Osteoblast (primary cell): ENCODE measurements at regions not wholly inside any gene's neighbourhood (a gene's known extent, or its start where the extent isn't known, plus 50 kb on each side); places are given as distances from the start of the nearest gene placed in this dataset.
"Not testable (repeated sequence)": the region's sequence is repeated elsewhere in the genome, so short reads cannot be mapped to it uniquely, and the experiment has no call there.

ENCODE experiments used
- DNase-seq: peaks from one replicate; pipeline ENCODE4 v3.0.0; 2011; ENCODE audit warnings: low spot score, mixed read lengths; ENCODE audit not compliant: insufficient read length; ENCODE audit errors: missing footprints
- H2AFZ ChIP-seq: 2 replicates; pipeline ENCODE4 v1.6.0; 2011; ENCODE audit warnings: mild to moderate bottlenecking, low read length
- H3K27ac ChIP-seq: 2 replicates; pipeline ENCODE4 v1.5.1; 2011; ENCODE audit warnings: mild to moderate bottlenecking, low read depth, low read length, moderate library complexity
- H3K27me3 ChIP-seq: 2 replicates; pipeline ENCODE4 v1.6.0; 2012; ENCODE audit warnings: mild to moderate bottlenecking, control low read depth, inconsistent platforms, low read length, moderate library complexity; ENCODE audit not compliant: insufficient read depth
- H3K36me3 ChIP-seq: 2 replicates; pipeline ENCODE4 v1.5.1; 2011; ENCODE audit warnings: mild to moderate bottlenecking, low read length, control low read depth, moderate library complexity; ENCODE audit not compliant: insufficient read depth
- H3K4me1 ChIP-seq: 2 replicates; pipeline ENCODE4 v1.5.1; 2011; ENCODE audit warnings: mild to moderate bottlenecking, low read length, control low read depth, moderate library complexity; ENCODE audit not compliant: insufficient read depth
- H3K4me2 ChIP-seq: 2 replicates; pipeline ENCODE4 v1.6.0; 2011; ENCODE audit warnings: mild to moderate bottlenecking, low read length; ENCODE audit not compliant: insufficient read depth
- H3K4me3 ChIP-seq: fragments of 200-600 bp; sonication (generic); 3 replicates; pipeline ENCODE4 v1.5.1; 2012; ENCODE audit warnings: mild to moderate bottlenecking, low read length, inconsistent platforms; ENCODE audit not compliant: insufficient read depth
- H3K79me2 ChIP-seq: 2 replicates; pipeline ENCODE4 v1.6.0; 2012; ENCODE audit warnings: mild to moderate bottlenecking, low read length, control low read depth, inconsistent platforms; ENCODE audit not compliant: insufficient read depth
- H3K9me3 ChIP-seq: 2 replicates; pipeline ENCODE4 v1.5.1; 2011; ENCODE audit warnings: low read depth, low read length, control low read depth
- H4K20me1 ChIP-seq: 2 replicates; pipeline ENCODE4 v1.6.0; 2012; ENCODE audit warnings: mild to moderate bottlenecking, low read length, control low read depth; ENCODE audit not compliant: insufficient read depth
- TF ChIP-seq, protein P1 (sequence below): IDR thresholded peaks from 2 replicates; pipeline ENCODE4 v1.5.1; 2011; ENCODE audit warnings: mild to moderate bottlenecking, low read depth, low read length, moderate library complexity; ENCODE audit errors: extremely low read depth

DNA sequence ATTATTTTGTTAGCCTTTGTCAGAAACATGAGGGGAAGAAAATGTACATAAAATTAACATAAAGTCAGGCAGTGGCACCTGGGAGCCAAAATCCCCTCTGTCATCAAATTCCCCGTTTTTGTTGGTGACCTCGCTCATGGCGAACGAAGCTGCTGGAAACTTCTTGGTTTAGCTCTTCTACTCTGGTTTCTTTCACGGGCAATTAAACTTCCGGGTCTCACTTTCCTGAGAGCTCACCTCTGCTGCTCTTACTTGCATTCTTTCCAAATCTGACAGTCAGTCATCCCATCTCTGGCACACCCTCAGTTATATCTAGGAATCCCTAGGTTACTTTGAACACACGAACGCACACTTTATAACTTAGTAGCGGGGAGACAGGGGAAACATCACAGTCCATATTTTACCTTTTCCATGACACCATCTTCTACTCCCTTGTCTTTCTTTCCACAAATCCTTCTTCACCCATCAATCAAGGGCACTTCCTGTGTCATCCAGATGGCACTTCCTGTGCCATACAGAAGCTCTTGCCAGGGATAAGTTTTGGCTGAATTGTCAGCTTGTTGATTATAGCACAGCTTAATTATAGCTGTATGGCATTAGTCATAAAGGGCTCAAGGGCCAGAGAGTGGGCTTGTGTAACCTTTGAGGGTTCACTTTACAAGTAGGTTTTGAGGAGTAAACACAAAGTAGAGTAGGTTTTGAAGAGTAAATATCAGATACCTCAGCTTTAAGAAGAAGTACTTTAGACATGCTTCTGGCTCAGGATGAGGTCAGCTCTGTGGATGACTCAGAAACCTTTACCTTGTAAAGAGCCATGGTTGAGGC is 105.1 kb downstream of the GATA3 start:
- Histone ChIP-seq H2AFZ (no peak overlapping the region), H3K4me2 (no peak overlapping the region), H3K27ac (no peak overlapping the region), H3K4me1 (no peaks in the 10 kb centered on the region), H3K36me3 (no peaks in the 10 kb centered on the region), H3K27me3 (no peaks in the 10 kb centered on the region), H3K79me2 (no peaks in the 10 kb centered on the region), H3K4me3 (no peak overlapping the region), H4K20me1 (no peaks in the 10 kb centered on the region), H3K9me3 (no peaks in the 10 kb centered on the region)
- TF ChIP-seq, protein P1, sequence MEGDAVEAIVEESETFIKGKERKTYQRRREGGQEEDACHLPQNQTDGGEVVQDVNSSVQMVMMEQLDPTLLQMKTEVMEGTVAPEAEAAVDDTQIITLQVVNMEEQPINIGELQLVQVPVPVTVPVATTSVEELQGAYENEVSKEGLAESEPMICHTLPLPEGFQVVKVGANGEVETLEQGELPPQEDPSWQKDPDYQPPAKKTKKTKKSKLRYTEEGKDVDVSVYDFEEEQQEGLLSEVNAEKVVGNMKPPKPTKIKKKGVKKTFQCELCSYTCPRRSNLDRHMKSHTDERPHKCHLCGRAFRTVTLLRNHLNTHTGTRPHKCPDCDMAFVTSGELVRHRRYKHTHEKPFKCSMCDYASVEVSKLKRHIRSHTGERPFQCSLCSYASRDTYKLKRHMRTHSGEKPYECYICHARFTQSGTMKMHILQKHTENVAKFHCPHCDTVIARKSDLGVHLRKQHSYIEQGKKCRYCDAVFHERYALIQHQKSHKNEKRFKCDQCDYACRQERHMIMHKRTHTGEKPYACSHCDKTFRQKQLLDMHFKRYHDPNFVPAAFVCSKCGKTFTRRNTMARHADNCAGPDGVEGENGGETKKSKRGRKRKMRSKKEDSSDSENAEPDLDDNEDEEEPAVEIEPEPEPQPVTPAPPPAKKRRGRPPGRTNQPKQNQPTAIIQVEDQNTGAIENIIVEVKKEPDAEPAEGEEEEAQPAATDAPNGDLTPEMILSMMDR, result no peak
- DNase-seq, result no peak

DNA sequence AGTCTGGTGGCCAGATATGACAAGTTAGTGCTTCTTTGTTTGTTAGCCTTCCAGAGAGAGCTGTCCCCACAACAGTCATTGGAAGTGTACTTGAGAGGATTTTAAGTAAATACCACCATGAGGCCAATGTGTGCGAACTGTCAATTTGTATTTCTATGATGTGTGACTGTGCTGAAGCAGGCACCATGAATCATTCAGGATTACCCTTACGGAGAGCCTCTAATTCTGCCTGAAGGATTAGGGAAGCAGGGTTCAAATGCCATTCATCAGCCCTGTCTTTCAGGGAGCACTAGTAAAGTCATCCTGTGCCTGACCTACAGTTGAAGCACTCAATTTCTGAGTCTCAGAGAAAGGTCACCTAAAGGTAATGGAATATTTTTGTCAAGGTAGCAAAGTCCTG is 109.3 kb downstream of the GATA3 start:
- Histone ChIP-seq H3K4me1 (no peaks in the 10 kb centered on the region), H3K79me2 (no peaks in the 10 kb centered on the region), H4K20me1 (no peaks in the 10 kb centered on the region), H2AFZ (no peak overlapping the region), H3K27ac (no peak overlapping the region), H3K27me3 (no peaks in the 10 kb centered on the region), H3K4me2 (no peak overlapping the region), H3K9me3 (no peaks in the 10 kb centered on the region), H3K4me3 (no peak overlapping the region), H3K36me3 (no peaks in the 10 kb centered on the region)
- TF ChIP-seq, protein P1, result no peak
- no peak for DNase-seq

DNA sequence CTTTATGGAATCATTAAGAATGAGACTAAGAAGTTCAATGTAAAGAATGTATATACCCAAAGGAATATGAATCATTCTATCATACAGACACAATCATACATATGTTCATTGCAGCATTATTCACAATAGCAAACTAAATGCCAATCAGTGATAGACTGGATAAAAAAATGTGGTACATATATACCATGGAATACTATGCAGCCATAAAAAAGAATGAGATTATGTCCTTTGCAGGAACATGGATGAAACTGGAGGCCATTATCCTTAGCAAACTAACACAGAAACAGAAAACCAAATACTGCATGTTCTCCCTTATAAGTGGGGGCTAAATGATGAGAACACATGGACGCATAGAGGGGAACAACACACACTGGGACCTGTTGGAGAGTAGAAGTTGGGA is 110.2 kb downstream of the GATA3 start:
- H2AFZ ChIP-seq, H3K4me3 ChIP-seq, H3K36me3 ChIP-seq, H3K79me2 ChIP-seq, H3K27ac ChIP-seq, H3K27me3 ChIP-seq, H3K4me2 ChIP-seq, H3K9me3 ChIP-seq, H3K4me1 ChIP-seq, DNase-seq, H4K20me1 ChIP-seq: not testable (repeated sequence)

DNA sequence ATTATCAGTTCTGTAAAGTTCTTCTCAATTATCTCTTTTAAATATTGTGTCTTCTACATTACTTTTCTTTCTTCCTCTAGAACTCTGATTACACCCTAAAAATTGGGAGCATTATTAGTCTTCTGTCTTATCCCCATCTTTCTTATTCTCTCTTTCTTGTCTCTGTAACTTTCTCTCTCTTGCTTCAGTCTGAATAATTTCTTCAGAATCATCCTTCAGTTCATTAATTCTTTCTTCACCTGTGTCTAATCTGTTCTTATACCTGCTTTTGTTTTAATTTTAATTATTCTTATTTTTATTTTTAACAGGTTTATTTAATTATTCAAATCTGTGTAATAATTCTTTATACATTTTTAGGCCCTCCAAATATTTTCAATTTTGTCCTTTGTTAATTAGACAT is 114.3 kb downstream of the GATA3 start:
- H3K9me3 ChIP-seq, result no peaks in the 10 kb centered on the region
- TF ChIP-seq, protein P1, result no peak
- H4K20me1 ChIP-seq, result no peaks in the 10 kb centered on the region
- no peak overlapping the region for H3K4me2 ChIP-seq
- DNase-seq, result no peak
- no peaks in the 10 kb centered on the region for H3K36me3 ChIP-seq
- H2AFZ ChIP-seq, result no peak overlapping the region
- no peaks in the 10 kb centered on the region for H3K27me3 ChIP-seq
- H3K4me1 ChIP-seq, result no peaks in the 10 kb centered on the region
- H3K4me3 ChIP-seq, result no peak overlapping the region
- no peaks in the 10 kb centered on the region for H3K79me2 ChIP-seq
- no peak overlapping the region for H3K27ac ChIP-seq
